DMS53 (cell line): ENCODE measurements at regions not wholly inside any gene's neighbourhood (a gene's known extent, or its start where the extent isn't known, plus 50 kb on each side); places are given as distances from the start of the nearest gene placed in this dataset.

Experiments
- DNase-seq: peaks from one replicate; lab custom pipeline; 2025; lab: John Stamatoyannopoulos, UW

DNA sequence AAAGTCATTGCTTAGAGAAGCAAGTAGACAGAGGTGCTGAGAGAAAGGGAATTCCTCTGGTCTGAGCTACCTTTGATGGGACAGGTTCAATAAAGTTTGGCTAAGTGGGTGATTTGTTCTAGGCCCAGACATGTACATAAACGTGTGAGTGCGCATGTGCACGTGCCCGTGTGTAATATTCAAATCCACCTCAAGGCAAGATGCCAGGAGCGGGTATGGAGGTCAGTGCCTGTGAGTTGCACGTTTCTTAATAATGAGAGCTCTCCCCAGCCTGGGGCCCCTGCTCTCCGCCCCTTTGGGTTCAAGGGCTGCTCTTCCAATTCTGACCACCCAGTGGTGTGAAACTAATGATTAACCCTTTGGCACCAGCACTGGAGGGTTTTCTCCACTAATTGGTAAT lies 53.8 kb upstream of the LMO4 start:
- no peak for DNase-seq

DNA sequence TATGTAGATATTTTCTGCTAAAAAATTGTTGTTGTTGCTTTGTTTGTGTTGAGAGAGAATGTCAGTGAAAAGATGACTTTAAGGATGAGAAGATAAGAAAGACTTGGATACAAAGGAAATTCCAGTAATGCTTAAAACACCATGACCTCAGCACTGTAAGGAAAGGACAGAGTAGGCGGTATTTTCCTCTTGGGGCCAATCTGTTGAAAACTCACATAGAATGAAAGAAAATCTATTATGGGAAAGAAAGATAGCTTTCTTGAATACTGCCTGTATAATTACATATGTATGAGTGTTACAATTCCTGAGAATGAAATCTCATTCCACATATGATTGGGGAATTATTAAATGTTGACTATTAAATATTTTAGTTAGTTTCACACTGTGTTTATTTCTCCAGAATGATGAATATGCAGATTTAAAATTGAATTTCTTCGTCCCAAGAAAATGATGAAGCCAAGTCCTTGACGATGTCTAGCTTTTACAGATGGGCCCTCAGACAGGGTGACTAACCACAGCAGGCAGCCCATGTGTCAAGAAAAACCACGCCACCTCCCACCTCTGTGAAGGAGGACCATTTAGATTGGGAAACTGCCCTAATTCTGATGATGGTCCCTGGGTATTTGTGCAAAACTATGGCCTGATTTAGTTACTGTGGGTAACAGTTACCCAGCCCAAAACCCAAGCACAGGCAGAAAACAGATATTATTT lies 49.7 kb upstream of the LMO4 start:
- no peak for DNase-seq
